ENCODE measurements at regions not wholly inside any gene's neighbourhood (a gene's known extent, or its start where the extent isn't known, plus 50 kb on each side); places are given as distances from the start of the nearest gene placed in this dataset.
A peak's percentile ranks its signal among the peaks of the same experiment; 100 is the strongest.

- H3K27me3 Mint-ChIP-seq = no peaks in the 10 kb centered on the region
- no peak overlapping the region for H3K27ac Mint-ChIP-seq
- H3K9me3 ChIP-seq (ENCODE audit: control insufficient read depth in 1 of 2, low read length in 2 of 2) = no peaks in the 10 kb centered on the region
- ChIA-PET POLR2A (ENCODE audit: partially characterized antibody) (no interaction called here), CTCF (ENCODE audit: partially characterized antibody) (no interaction called here)
- H3K4me3 ChIP-seq (ENCODE audit: low read length in 2 of 2) = no peak overlapping the region
- intact Hi-C loops (cut with micrococcal nuclease) = no loop called here
- no peaks in the 10 kb centered on the region for H3K4me1 ChIP-seq (ENCODE audit: insufficient read depth, low read length)
- H3K36me3 ChIP-seq (ENCODE audit: insufficient read depth, low read length) = no peaks in the 10 kb centered on the region
- H3K4me3 Mint-ChIP-seq = no peak overlapping the region
- no peak for DNase-seq
- no peaks in the 10 kb centered on the region for H3K27me3 ChIP-seq (ENCODE audit: insufficient read depth, low read length)
- no peaks in the 10 kb centered on the region for H3K4me1 Mint-ChIP-seq
- H3K27ac ChIP-seq (ENCODE audit: low read depth, low read length) = no peak overlapping the region
- no peaks in the 10 kb centered on the region for H3K36me3 Mint-ChIP-seq
- H3K9me3 Mint-ChIP-seq = no peaks in the 10 kb centered on the region
Observed at GRCh38 chr16:11470676-11471415, 115.9 kb downstream of the LITAF start.

GRCh38 chr16:11471548-11471947 lies 115.2 kb downstream of the LITAF start:
- Mint-ChIP-seq H3K36me3 (no peaks in the 10 kb centered on the region), H3K9me3 (no peaks in the 10 kb centered on the region), H3K27ac (no peak overlapping the region), H3K27me3 (no peaks in the 10 kb centered on the region), H3K4me1 (no peaks in the 10 kb centered on the region), H3K4me3 (no peak overlapping the region)
- Histone ChIP-seq H3K36me3 (ENCODE audit: insufficient read depth, low read length) (no peaks in the 10 kb centered on the region), H3K27ac (ENCODE audit: low read depth, low read length) (no peak overlapping the region), H3K9me3 (ENCODE audit: control insufficient read depth in 1 of 2, low read length in 2 of 2) (no peaks in the 10 kb centered on the region), H3K4me3 (ENCODE audit: low read length in 2 of 2) (no peak overlapping the region), H3K27me3 (ENCODE audit: insufficient read depth, low read length) (no peaks in the 10 kb centered on the region), H3K4me1 (ENCODE audit: insufficient read depth, low read length) (no peaks in the 10 kb centered on the region)
- ChIA-PET CTCF (ENCODE audit: partially characterized antibody) (no interaction called here), POLR2A (ENCODE audit: partially characterized antibody) (no interaction called here)
- DNase-seq = no peak
- intact Hi-C loops (cut with micrococcal nuclease) = no loop called here

DNA sequence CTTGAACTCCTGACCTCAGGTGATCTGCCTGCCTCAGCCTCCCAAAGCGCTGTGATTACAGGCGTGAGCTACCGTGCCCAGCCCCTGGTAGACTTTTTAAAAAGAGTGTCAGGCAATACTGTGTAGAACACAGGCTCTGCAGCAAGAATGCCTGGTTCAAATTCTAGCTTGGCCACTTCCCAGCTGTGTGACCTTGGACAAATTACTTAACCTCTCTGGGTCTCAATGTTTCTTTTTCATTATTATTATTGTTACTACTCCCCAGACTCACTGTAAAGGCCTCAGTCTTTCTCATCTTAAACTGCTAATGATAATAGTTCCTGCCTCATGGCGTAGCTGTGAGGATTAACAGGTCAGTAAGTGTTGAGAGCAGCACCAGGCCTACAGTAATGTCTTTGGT lies 114.3 kb downstream of the LITAF start:
- Histone ChIP-seq H3K4me3 (ENCODE audit: low read length in 2 of 2) (no peak overlapping the region), H3K9me3 (ENCODE audit: control insufficient read depth in 1 of 2, low read length in 2 of 2) (no peaks in the 10 kb centered on the region), H3K36me3 (ENCODE audit: insufficient read depth, low read length) (no peaks in the 10 kb centered on the region), H3K4me1 (ENCODE audit: insufficient read depth, low read length) (no peaks in the 10 kb centered on the region), H3K27ac (ENCODE audit: low read depth, low read length) (no peak overlapping the region), H3K27me3 (ENCODE audit: insufficient read depth, low read length) (no peaks in the 10 kb centered on the region)
- H3K9me3 Mint-ChIP-seq = no peaks in the 10 kb centered on the region
- ChIA-PET POLR2A (ENCODE audit: partially characterized antibody) (no interaction called here), CTCF (ENCODE audit: partially characterized antibody) (no interaction called here)
- H3K4me3 Mint-ChIP-seq = no peak overlapping the region
- H3K27ac Mint-ChIP-seq = no peak overlapping the region
- no peak for DNase-seq
- intact Hi-C loops (cut with micrococcal nuclease) = no loop called here
- H3K36me3 Mint-ChIP-seq = no peaks in the 10 kb centered on the region
- H3K4me1 Mint-ChIP-seq = no peaks in the 10 kb centered on the region
- no peaks in the 10 kb centered on the region for H3K27me3 Mint-ChIP-seq

GRCh38 chr16:11472851-11473250 lies 113.9 kb downstream of the LITAF start:
- Histone ChIP-seq H3K27me3 (ENCODE audit: insufficient read depth, low read length) (no peaks in the 10 kb centered on the region), H3K4me1 (ENCODE audit: insufficient read depth, low read length) (no peaks in the 10 kb centered on the region), H3K9me3 (ENCODE audit: control insufficient read depth in 1 of 2, low read length in 2 of 2) (no peaks in the 10 kb centered on the region), H3K4me3 (ENCODE audit: low read length in 2 of 2) (no peak overlapping the region), H3K27ac (ENCODE audit: low read depth, low read length) (no peak overlapping the region), H3K36me3 (ENCODE audit: insufficient read depth, low read length) (no peaks in the 10 kb centered on the region)
- ChIA-PET POLR2A (ENCODE audit: partially characterized antibody) (no interaction called here), CTCF (ENCODE audit: partially characterized antibody) (no interaction called here)
- DNase-seq = no peak
- Mint-ChIP-seq H3K4me3 (no peak overlapping the region), H3K9me3 (no peaks in the 10 kb centered on the region), H3K27me3 (no peaks in the 10 kb centered on the region), H3K4me1 (no peaks in the 10 kb centered on the region), H3K36me3 (no peaks in the 10 kb centered on the region), H3K27ac (no peak overlapping the region)
- intact Hi-C loops (cut with micrococcal nuclease) = no loop called here

GRCh38 chr16:11473728-11474127 lies 113.0 kb downstream of the LITAF start:
- Mint-ChIP-seq H3K27ac (no peak overlapping the region), H3K36me3 (no peaks in the 10 kb centered on the region), H3K4me3 (no peak overlapping the region), H3K4me1 (no peaks in the 10 kb centered on the region), H3K27me3 (no peaks in the 10 kb centered on the region), H3K9me3 (no peaks in the 10 kb centered on the region)
- Histone ChIP-seq H3K4me3 (ENCODE audit: low read length in 2 of 2) (no peak overlapping the region), H3K36me3 (ENCODE audit: insufficient read depth, low read length) (no peaks in the 10 kb centered on the region), H3K27me3 (ENCODE audit: insufficient read depth, low read length) (no peaks in the 10 kb centered on the region), H3K27ac (ENCODE audit: low read depth, low read length) (no peak overlapping the region), H3K9me3 (ENCODE audit: control insufficient read depth in 1 of 2, low read length in 2 of 2) (no peaks in the 10 kb centered on the region), H3K4me1 (ENCODE audit: insufficient read depth, low read length) (no peaks in the 10 kb centered on the region)
- intact Hi-C loops (cut with micrococcal nuclease) = no loop called here
- CTCF ChIA-PET (ENCODE audit: partially characterized antibody) = interaction anchor here (0.8 kb wide), 1 partner anchor 77 kb away, joined by 3 read pairs; no protein-coding TSS in a partner anchor
- DNase-seq = no peak
- POLR2A ChIA-PET (ENCODE audit: partially characterized antibody) = no interaction called here

DNA sequence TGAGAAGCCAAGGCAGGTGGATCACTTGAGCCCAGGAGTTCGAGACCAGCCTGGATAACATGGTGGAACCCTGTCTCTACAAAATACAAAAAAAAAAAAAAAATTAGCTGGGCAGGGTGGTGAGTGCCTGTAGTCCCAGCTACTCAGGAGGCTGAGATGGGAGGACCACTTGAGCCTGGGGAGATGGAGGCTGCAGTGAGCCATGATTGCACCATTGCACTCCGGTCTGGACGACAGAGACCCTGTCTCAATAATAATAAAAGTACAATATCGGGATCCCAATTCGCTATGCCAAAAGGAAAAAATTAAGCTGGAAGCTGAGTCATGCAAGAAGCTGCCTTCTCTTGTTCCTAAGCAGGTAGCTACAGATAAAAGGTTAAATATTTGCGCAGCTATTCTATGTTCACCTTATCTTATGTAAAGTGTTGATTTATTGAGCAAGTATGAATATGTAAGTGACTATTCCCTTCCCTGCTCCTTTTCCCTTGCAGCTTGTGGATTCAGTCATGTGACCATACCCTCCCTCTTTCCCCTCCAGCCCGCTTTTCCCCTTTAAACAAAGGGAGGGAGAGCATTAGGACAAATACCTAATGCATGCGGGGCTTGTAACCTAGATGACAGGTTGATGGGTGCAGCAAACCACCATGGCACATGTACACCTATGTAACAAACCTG lies 112.0 kb downstream of the LITAF start:
- Histone ChIP-seq H3K27ac (ENCODE audit: low read depth, low read length) (no peak overlapping the region), H3K4me1 (ENCODE audit: insufficient read depth, low read length) (no peaks in the 10 kb centered on the region), H3K36me3 (ENCODE audit: insufficient read depth, low read length) (no peaks in the 10 kb centered on the region), H3K4me3 (ENCODE audit: low read length in 2 of 2) (no peak overlapping the region), H3K9me3 (ENCODE audit: control insufficient read depth in 1 of 2, low read length in 2 of 2) (no peaks in the 10 kb centered on the region), H3K27me3 (ENCODE audit: insufficient read depth, low read length) (no peaks in the 10 kb centered on the region)
- ChIA-PET POLR2A (ENCODE audit: partially characterized antibody) (no interaction called here), CTCF (ENCODE audit: partially characterized antibody) (interaction anchor here (0.9 kb wide), 1 partner anchor 79 kb away, joined by 3 read pairs; no protein-coding TSS in a partner anchor)
- Mint-ChIP-seq H3K36me3 (no peaks in the 10 kb centered on the region), H3K9me3 (no peaks in the 10 kb centered on the region), H3K4me1 (no peaks in the 10 kb centered on the region), H3K27ac (peak overlapping the region in 1 of 7 donors; percentile 43), H3K4me3 (no peak overlapping the region), H3K27me3 (no peaks in the 10 kb centered on the region)
- intact Hi-C loops (cut with micrococcal nuclease) = no loop called here
- DNase-seq = no peak

- Histone ChIP-seq H3K4me3 (ENCODE audit: low read length in 2 of 2) (no peak overlapping the region), H3K9me3 (ENCODE audit: control insufficient read depth in 1 of 2, low read length in 2 of 2) (no peaks in the 10 kb centered on the region), H3K4me1 (ENCODE audit: insufficient read depth, low read length) (no peaks in the 10 kb centered on the region), H3K27me3 (ENCODE audit: insufficient read depth, low read length) (no peaks in the 10 kb centered on the region), H3K36me3 (ENCODE audit: insufficient read depth, low read length) (no peaks in the 10 kb centered on the region), H3K27ac (ENCODE audit: low read depth, low read length) (no peak overlapping the region)
- POLR2A ChIA-PET (ENCODE audit: partially characterized antibody) = no interaction called here
- H3K27ac Mint-ChIP-seq = peak overlapping the region in 1 of 7 donors; percentile 56
- peak overlapping the region in 1 of 8 donors; percentile 43 for H3K4me3 Mint-ChIP-seq
- no peak for DNase-seq
- intact Hi-C loops (cut with micrococcal nuclease) = no loop called here
- CTCF ChIA-PET (ENCODE audit: partially characterized antibody) = interaction anchor here (0.5 kb wide), 1 partner anchor 21 kb away, joined by 3 read pairs; no protein-coding TSS in a partner anchor
- peaks cover 2 to 13% of the 10 kb centered on the region in 2 donors for H3K36me3 Mint-ChIP-seq
- peaks cover 0 to 10% (median 6%) of the 10 kb centered on the region in 8 donors for H3K9me3 Mint-ChIP-seq
- no peaks in the 10 kb centered on the region for H3K27me3 Mint-ChIP-seq
- no peaks in the 10 kb centered on the region for H3K4me1 Mint-ChIP-seq
Observed at GRCh38 chr16:11475896-11476630, 110.7 kb downstream of the LITAF start.

Data from CD4-positive, alpha-beta memory T cell (primary cell).